ENCODE measurements at regions not wholly inside any gene's neighbourhood (a gene's known extent, or its start where the extent isn't known, plus 50 kb on each side); places are given as distances from the start of the nearest gene placed in this dataset.

DNA sequence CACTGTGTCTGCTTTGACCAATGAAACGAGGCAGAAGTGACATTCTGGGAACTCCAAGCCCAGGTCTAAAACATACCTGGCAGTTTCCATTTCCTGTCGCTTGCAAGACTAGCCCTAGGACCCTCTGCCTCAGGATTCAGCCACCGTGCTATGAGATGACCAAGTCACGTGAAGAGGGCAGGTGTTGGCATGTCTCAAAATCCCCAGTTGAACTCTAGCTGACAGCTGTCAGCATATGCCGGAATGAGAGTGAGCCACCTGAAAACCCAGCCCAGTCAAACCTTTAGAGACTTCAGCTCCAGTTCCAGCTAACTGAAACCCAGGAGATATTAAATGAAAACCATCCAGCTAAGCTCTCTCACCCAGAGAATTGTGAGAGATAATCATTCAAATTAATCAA, 89.9 kb upstream of the PPP1R3A start:
- no peak for DNase-seq

DNA sequence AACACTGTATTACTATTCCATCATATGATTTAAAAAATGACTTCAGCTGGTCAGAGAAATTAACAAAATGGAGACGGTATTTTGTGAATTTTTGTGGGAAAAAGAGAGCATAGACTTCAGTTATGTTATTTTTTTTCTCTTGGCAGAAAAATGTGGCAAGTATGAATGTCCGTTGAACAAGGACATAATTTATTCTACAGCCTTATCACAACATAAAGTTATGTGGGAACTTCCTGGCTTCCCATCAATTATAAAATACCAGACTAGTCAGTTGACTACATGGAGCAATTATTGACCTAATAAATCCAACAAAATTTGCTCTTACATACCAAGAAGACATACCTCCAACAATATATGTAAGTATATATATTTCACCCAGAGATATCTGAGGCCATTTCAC, 88.6 kb upstream of the PPP1R3A start:
- H3K27me3 ChIP-seq (ENCODE audit: control insufficient read depth, insufficient read depth, low read length), result no peaks in the 10 kb centered on the region
- no peak overlapping the region for H3K4me3 ChIP-seq (ENCODE audit: insufficient read depth, low read depth, low read length)
- no peaks in the 10 kb centered on the region for H3K36me3 ChIP-seq (replicated peaks; ENCODE audit: control insufficient read depth, insufficient read depth, low read length)
- no peak for DNase-seq

More for the DNA sequence above, 89.9 kb upstream of the PPP1R3A start:
- H3K27me3 ChIP-seq (ENCODE audit: control insufficient read depth, insufficient read depth, low read length), result no peaks in the 10 kb centered on the region
- H3K4me3 ChIP-seq (ENCODE audit: insufficient read depth, low read depth, low read length), result no peak overlapping the region
- H3K36me3 ChIP-seq (replicated peaks; ENCODE audit: control insufficient read depth, insufficient read depth, low read length), result no peaks in the 10 kb centered on the region

DNA sequence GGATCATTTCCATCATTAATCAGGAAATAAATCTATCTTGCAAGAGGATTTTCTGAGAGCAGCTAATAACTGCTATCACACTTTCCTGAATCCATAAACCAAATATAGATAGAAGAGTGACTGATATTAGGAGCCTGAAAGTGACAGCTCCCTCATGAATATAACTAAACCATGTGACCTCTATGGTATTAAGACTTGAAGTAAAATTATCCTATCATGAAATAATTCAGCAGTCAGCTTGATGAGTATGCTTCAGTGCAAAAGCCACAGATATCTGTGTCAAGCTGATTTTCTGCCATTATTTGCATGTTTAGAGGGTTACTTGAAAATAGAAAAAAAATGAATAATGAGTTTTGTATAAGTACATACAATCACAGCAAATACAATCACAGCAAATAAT, 80.1 kb upstream of the PPP1R3A start:
- H3K27me3 ChIP-seq (ENCODE audit: control insufficient read depth, insufficient read depth, low read length), result no peaks in the 10 kb centered on the region
- no peaks in the 10 kb centered on the region for H3K36me3 ChIP-seq (replicated peaks; ENCODE audit: control insufficient read depth, insufficient read depth, low read length)
- no peak overlapping the region for H3K4me3 ChIP-seq (ENCODE audit: insufficient read depth, low read depth, low read length)
- DNase-seq, result no peak

DNA sequence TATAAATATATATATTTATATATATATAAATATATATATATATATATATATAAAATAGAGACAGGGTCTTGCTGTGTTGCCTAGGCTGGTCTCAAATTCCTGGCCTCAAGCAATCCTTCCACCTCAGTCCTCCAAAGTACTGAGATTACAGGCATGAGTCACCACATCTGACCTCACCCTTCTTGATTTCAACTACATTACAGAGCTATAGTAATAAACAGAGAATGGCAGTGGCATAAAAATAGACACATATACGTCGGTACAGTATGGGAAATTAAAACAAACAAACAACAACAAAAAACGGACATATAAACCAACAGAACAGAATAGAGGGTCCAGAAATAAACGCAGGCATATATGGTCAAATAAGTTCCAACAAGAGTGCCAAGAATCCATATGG, 77.6 kb upstream of the PPP1R3A start:
- Histone ChIP-seq H3K36me3 (replicated peaks; ENCODE audit: control insufficient read depth, insufficient read depth, low read length) (no peaks in the 10 kb centered on the region), H3K27me3 (ENCODE audit: control insufficient read depth, insufficient read depth, low read length) (no peaks in the 10 kb centered on the region), H3K4me3 (ENCODE audit: insufficient read depth, low read depth, low read length) (no peak overlapping the region)
- no peak for DNase-seq

DNA sequence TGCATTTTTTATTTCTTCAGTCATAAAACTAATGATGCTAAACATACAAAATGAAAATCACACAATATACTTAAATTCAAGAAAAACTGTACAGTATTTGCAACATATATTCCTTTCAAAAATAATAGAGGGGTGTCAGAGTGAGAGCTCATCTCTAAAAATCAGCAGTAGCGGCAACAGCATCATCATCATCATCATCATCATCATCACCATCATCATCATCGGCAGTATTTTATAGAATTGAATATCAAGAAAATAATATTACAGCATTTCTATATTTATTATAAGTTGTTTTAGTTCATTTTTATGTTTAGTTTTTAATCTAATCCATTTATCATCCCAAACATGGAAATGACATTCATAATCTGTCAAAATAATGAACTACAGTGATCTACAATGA, 67.4 kb upstream of the PPP1R3A start:
- Histone ChIP-seq H3K36me3 (replicated peaks; ENCODE audit: control insufficient read depth, insufficient read depth, low read length) (no peaks in the 10 kb centered on the region), H3K4me3 (ENCODE audit: insufficient read depth, low read depth, low read length) (no peak overlapping the region), H3K27me3 (ENCODE audit: control insufficient read depth, insufficient read depth, low read length) (no peaks in the 10 kb centered on the region; the same call in 1 of the 2 replicates)
- DNase-seq, result no peak

DNA sequence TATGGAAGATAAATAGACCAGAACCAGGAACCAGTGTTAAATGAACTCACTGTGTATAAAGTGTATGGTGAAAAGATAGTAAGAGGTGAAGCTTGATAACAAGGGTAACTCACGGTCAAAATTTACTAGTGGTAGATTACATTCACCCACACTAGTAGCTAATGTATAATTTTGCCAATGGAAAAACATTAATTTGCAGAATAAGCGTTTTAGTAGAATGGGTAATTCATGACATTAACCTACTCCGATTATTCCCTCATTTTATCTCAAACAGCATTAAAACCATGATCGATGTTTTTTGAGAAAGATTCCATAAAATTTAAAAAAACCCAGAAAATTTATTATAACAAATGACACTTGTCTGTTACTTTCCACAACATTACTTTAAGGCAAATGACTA, 57.7 kb upstream of the PPP1R3A start:
- no peak for DNase-seq
- Histone ChIP-seq H3K4me3 (ENCODE audit: insufficient read depth, low read depth, low read length) (no peak overlapping the region), H3K36me3 (replicated peaks; ENCODE audit: control insufficient read depth, insufficient read depth, low read length) (no peaks in the 10 kb centered on the region), H3K27me3 (ENCODE audit: control insufficient read depth, insufficient read depth, low read length) (no peaks in the 10 kb centered on the region)

DNA sequence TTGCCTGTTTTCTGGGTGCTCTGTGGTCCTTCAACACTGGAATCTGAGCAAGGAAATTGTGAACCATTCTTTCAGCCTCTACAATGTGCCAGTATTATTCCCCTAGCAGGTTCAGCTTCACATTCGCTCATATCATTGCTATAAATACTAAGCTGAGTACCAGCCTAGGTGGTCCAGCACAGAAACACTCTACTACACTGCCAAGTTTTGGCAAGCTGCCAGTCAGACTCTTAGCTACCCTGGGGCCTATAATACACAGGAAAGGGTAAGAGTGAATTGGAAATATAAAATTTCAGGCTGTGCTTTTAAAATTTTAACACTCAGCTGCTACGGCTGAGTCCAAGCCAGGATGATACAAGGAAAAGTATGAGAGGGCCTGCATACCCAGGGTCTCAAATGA, 49.9 kb upstream of the PPP1R3A start:
- H3K4me3 ChIP-seq (ENCODE audit: insufficient read depth, low read depth, low read length), result no peak overlapping the region

More for the DNA sequence above, 49.9 kb upstream of the PPP1R3A start:
- H3K27me3 ChIP-seq (ENCODE audit: control insufficient read depth, insufficient read depth, low read length), result no peaks in the 10 kb centered on the region
- no peaks in the 10 kb centered on the region for H3K36me3 ChIP-seq (replicated peaks; ENCODE audit: control insufficient read depth, insufficient read depth, low read length)
- DNase-seq, result no peak
